ENCODE measurements at regions not wholly inside any gene's neighbourhood (a gene's known extent, or its start where the extent isn't known, plus 50 kb on each side); places are given as distances from the start of the nearest gene placed in this dataset.

DNA sequence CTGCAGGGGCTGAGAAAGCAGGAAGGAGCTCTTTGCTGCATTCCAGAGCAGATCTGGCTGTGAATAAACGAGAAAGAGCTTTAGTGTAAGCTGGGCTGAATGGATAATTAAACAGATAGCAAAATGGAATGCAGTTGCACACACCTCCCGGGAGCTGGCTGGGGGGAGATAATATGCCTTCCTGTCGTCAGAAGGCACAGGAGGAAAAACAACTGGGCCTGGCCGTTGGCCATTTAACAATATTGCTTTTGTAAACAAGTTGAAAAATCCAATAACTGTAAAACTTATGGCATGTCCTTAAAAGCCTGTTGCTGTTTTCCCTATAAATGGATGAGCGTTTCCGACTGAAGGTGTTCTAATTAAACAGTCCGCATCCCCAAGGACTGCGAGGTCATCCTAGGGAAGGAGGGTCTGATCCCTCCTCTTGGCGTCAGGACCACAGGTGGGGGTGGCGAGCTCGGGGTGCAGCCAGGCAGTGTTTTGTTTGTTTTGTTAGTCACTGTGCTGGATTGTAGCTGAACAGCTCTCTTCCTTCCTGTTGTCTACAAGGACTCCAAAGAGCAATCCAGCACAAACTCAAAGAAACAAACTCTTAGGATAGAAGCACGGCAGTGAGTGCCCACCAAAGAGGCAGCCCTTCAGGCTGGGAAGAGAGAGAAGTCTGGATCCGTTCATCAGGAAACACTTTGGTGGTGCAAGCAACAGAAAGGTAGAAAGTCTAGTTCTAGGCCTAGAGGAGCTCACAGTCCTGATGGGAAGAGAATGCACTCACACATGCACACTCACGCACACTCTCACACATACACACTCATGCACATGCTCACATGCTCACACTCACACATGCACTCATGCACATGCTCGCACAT is 133.4 kb upstream of the SMAD3 start:
- Mint-ChIP-seq H3K4me3 (no peak overlapping the region), H3K27ac (peak overlapping the region; percentile 34), H3K9me3 (ENCODE audit: low read depth) (no peaks in the 10 kb centered on the region), H3K36me3 (no peaks in the 10 kb centered on the region), H3K4me1 (ENCODE audit: low read depth) (no peaks in the 10 kb centered on the region), H3K27me3 (peaks cover 3% of the 10 kb centered on the region)

DNA sequence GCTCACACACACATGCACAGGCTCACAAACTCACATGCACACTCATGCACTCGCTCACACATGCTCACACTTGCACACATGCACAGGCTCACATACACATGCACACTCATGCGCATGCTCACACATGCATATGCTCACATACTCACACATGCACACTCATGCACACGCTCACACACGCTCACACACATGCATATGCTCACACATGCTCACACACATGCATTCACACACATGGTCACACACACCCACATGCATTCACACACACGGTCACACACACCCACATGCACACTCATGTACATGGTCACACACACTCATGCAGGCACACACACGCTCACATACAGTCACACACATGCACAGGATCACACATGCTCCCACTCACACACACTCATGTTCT is 132.8 kb upstream of the SMAD3 start:
- H3K27ac Mint-ChIP-seq = no peak overlapping the region
- no peaks in the 10 kb centered on the region for H3K36me3 Mint-ChIP-seq
- no peak overlapping the region for H3K4me3 Mint-ChIP-seq
- peaks cover 3% of the 10 kb centered on the region for H3K27me3 Mint-ChIP-seq
- H3K9me3 Mint-ChIP-seq (ENCODE audit: low read depth) = no peaks in the 10 kb centered on the region
- no peaks in the 10 kb centered on the region for H3K4me1 Mint-ChIP-seq (ENCODE audit: low read depth)

DNA sequence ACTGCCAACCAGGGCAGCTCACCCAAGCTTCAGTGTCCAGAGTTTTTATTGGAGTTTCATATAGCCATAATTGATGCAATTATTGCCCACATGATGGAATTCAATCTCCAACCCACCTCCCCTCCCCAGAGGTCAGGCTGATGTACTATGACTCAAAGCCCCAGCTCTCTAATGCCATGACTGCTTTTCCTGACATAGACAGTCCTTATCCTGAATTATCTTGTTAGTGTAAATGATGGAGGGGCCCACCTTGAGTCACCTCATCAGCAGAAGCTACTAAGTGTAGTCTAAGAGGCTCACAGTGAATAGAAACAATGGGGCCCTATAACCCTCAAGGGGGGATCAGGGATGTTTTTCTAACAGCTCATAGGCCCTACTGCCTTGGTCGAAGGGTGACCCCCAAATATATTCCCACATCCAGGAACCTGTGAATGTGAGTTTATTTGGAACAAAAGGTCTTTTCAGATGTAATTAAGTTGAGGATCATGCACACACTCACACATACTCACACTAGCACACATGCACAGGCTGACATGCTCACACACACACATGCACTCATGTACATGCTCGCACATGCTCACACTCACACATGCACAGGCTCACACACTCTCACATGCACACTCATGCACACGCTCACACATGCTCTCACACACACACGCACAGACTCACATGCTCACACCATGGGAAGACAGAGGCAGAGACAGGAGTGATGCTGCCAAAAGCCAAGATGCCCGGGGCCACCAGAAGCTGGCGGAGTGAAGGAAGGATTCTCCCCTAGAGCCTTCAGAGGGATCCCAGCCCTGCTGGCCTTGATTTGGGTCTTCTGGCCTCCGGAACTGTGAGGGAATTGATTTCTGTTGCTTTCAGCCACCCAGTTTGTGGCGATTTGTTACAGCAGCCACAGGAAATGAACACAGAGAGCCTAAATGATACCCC is 131.2 kb upstream of the SMAD3 start:
- Mint-ChIP-seq H3K4me3 (no peak overlapping the region), H3K4me1 (ENCODE audit: low read depth) (no peaks in the 10 kb centered on the region), H3K9me3 (ENCODE audit: low read depth) (no peaks in the 10 kb centered on the region), H3K27me3 (peaks cover 3% of the 10 kb centered on the region), H3K27ac (no peak overlapping the region), H3K36me3 (no peaks in the 10 kb centered on the region)

DNA sequence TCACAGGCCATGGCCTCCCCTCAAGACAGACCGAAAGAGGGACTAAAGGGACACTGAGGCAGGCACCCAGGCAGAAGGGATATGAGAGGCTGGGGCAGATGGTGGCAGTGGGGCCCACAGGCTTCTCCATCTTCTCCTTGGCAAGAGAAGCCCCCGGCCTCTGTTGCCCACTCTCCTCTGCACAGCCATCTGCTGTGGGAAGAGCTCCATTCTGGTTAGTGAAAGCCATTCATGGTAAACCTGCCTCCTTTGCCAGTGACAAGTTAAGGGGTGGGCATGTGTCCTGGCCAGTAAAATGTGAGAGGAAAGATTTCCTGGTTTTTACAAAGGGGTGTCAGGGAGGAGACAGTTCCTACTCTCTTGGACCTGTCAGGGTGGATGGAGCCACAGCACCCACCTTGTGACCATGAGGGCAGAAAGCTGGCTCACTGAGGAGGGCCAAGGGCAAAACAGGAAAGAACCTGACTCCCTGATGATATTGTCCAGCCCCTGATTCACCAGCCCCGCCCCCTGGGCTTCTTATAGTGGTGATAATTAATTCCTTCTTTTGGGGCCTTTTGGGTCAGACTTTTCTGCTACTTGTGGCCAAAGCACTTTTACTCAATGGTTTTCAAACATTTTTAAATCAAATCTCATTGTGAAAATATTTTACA is 130.4 kb upstream of the SMAD3 start:
- Mint-ChIP-seq H3K9me3 (ENCODE audit: low read depth) (no peaks in the 10 kb centered on the region), H3K4me1 (ENCODE audit: low read depth) (peaks cover under 1% of the 10 kb centered on the region), H3K27me3 (peaks cover 3% of the 10 kb centered on the region), H3K27ac (no peak overlapping the region), H3K36me3 (no peaks in the 10 kb centered on the region), H3K4me3 (no peak overlapping the region)

DNA sequence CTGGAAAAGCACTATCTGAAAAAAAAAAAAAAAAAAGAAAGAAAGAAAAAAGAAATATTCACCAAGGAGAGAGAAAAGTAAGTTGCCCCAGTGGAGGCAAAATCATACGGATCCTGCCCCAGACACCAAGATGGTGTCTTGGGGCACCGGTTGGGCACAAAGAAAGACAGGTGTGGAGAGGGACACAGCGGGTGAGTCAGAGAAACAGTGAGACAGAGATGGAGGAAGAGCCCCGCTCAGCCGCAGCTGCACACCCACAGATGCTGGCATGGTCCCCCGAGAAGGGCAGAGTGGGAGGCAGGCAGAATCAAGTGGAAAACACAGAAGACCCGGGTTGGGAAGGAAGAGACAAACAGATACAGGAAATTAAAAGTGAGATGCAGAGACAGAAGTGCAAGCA is 129.7 kb upstream of the SMAD3 start:
- Mint-ChIP-seq H3K36me3 (no peaks in the 10 kb centered on the region), H3K27me3 (peaks cover 3% of the 10 kb centered on the region), H3K4me3 (no peak overlapping the region)

DNA sequence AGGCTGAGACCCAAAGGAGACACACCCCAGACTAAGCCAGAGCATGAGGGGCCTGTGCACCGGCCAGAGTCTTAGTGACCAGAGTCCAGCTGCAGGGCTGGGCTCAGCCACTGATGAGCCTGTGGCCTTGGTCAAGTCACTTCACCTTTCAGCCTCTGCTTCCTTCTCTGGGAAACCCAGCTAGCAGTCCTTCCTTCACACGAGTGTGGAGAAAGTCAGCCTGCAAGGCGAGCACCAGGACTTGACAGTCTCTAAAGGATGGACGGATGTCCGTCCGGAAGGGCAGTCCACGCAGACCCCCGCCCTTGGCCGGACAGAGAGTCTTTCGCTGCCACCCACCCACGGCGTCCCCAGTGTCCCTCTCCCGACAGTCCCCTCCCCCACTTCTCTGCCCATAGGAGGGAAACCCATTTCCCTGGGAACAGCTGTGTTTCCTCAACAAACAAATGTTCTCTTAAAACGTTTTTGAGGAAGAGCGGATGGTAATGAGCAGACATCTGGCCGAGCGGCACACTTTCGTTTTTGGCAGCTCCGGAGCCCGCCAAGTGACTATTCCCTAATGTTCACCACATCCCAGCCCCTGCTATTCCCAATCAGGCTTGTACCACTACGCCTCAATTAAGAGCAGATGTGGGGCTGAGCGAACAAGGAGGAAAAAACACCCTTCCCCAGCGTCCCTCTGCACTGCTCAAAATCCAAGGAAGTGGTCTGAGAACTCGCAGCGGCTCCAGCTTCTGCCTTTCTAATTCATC is 129.1 kb upstream of the SMAD3 start:
- Mint-ChIP-seq H3K9me3 (ENCODE audit: low read depth) (no peaks in the 10 kb centered on the region), H3K4me3 (no peak overlapping the region), H3K27ac (no peak overlapping the region), H3K27me3 (peaks cover 3% of the 10 kb centered on the region), H3K4me1 (ENCODE audit: low read depth) (peaks cover 9% of the 10 kb centered on the region), H3K36me3 (no peaks in the 10 kb centered on the region)

More for the DNA sequence above, 129.7 kb upstream of the SMAD3 start:
- Mint-ChIP-seq H3K9me3 (ENCODE audit: low read depth) (no peaks in the 10 kb centered on the region), H3K4me1 (ENCODE audit: low read depth) (peaks cover 7% of the 10 kb centered on the region), H3K27ac (no peak overlapping the region)

DNA sequence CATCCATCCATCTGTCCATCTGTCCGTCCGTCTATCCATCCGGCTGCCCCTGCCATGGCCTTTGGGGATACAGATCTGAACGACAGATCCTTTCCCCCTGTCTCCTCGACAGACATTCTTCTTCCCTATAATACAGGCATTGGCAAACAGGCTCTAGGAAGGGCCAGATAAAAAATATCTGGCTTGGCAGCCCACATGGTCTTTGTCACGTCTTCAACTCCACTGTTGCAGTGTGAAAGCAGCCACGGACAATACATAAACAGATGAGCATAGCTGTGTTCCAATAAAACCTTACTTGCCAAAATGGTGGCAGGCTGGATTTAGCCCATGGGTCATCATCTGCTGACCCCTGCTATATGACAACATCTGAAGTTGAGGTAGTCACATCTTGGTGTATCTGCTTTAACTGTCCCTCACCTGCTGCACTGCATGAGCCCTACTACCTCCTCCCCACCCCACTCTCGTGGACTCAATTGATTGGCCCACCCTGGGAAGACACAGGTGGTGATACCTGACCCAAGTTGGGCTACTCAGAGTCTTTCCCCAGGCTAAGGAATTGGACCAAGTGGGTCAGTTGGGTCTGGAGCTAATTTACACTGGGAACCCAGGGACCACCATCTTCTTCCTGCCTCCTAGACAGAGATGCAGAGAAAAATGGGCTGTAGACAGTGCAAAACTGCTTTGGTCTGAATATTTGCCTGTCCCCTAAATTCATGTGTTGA is 128.4 kb upstream of the SMAD3 start:
- no peaks in the 10 kb centered on the region for H3K36me3 Mint-ChIP-seq
- H3K27me3 Mint-ChIP-seq = peaks cover 3% of the 10 kb centered on the region
- no peak overlapping the region for H3K27ac Mint-ChIP-seq
- H3K4me3 Mint-ChIP-seq = no peak overlapping the region
- H3K9me3 Mint-ChIP-seq (ENCODE audit: low read depth) = no peaks in the 10 kb centered on the region
- H3K4me1 Mint-ChIP-seq (ENCODE audit: low read depth) = peaks cover 9% of the 10 kb centered on the region

DNA sequence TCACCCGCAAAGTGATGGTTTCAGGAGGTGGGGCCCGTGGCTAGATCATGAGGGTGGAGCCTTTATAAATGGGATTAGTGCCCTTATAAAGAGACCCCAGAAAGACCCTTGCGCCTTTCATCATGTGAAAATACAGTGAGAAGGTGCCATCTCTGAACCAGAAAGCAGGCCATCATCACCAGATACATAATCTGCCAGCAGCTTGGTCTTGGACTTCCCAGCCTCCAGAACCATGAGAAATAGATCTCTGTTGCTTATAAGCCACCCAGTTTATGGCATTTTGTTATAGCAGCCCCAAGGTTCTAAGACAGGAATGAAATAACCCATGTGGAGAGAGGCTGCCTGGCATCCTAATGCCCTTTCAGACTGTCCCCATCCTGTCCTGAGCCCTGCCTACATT is 127.8 kb upstream of the SMAD3 start:
- peaks cover 3% of the 10 kb centered on the region for H3K27me3 Mint-ChIP-seq
- H3K4me3 Mint-ChIP-seq = no peak overlapping the region
- H3K36me3 Mint-ChIP-seq = no peaks in the 10 kb centered on the region
- peaks cover 9% of the 10 kb centered on the region for H3K4me1 Mint-ChIP-seq (ENCODE audit: low read depth)
- H3K27ac Mint-ChIP-seq = no peak overlapping the region
- H3K9me3 Mint-ChIP-seq (ENCODE audit: low read depth) = no peaks in the 10 kb centered on the region

DNA sequence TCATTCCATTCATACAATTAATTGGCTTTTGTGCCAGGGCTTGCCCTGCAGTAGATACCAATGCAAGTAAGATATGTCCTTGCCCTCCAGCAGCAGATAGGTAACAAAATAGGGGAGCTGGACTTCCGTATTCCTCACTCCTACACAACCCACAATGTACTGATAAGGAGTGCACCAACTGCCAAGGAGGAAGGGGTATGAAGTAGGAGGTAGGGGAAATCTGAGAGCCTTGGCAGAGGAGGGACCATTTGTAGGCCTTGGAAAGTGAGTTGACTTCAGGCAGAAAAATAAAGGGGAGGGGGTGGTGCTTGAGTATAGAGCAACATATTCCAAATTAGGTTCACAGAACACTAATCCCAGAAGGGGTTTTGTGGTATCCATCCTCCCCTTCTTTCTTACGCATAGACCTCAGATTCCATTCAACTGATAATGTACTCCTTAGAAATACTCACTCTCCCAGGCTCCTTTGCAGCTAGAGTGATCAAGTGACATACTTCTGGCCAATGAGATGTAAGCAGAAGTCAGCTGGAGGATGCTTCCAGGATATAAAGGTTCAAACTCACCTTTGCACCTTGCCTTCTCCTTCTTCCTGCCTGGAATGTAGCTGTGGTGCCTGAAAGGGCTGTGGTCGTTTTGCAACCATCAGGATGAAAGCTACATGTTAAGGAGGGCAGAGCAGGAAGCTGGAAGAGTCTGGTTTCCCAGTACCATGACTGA is 127.1 kb upstream of the SMAD3 start:
- H3K9me3 Mint-ChIP-seq (ENCODE audit: low read depth) = no peaks in the 10 kb centered on the region
- H3K27me3 Mint-ChIP-seq = peaks cover 3% of the 10 kb centered on the region
- H3K4me1 Mint-ChIP-seq (ENCODE audit: low read depth) = peaks cover 9% of the 10 kb centered on the region
- H3K4me3 Mint-ChIP-seq = no peak overlapping the region
- no peak overlapping the region for H3K27ac Mint-ChIP-seq
- H3K36me3 Mint-ChIP-seq = no peaks in the 10 kb centered on the region

DNA sequence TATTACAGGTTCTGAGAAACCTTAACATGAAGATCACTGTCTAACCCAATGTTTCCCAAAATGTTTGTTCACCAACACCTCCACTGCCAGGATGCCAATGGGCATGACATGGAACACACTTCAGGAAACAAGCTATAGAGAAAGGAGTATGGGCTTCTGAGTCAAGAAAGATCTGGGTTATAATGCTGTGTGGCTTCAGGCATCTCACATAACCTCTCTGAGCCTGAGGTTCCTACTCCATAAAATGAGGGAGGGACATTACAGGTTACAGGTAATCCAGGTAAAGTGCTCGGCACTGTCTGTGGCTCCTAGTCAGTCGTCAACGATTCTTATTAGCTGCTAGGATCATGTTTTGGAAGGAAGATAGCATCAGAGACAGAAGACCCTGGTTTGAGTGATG is 126.4 kb upstream of the SMAD3 start:
- H3K4me3 Mint-ChIP-seq = no peak overlapping the region
- no peaks in the 10 kb centered on the region for H3K36me3 Mint-ChIP-seq
- peaks cover 9% of the 10 kb centered on the region for H3K4me1 Mint-ChIP-seq (ENCODE audit: low read depth)
- H3K27ac Mint-ChIP-seq = no peak overlapping the region
- H3K9me3 Mint-ChIP-seq (ENCODE audit: low read depth) = no peaks in the 10 kb centered on the region
- H3K27me3 Mint-ChIP-seq = peaks cover 3% of the 10 kb centered on the region

DNA sequence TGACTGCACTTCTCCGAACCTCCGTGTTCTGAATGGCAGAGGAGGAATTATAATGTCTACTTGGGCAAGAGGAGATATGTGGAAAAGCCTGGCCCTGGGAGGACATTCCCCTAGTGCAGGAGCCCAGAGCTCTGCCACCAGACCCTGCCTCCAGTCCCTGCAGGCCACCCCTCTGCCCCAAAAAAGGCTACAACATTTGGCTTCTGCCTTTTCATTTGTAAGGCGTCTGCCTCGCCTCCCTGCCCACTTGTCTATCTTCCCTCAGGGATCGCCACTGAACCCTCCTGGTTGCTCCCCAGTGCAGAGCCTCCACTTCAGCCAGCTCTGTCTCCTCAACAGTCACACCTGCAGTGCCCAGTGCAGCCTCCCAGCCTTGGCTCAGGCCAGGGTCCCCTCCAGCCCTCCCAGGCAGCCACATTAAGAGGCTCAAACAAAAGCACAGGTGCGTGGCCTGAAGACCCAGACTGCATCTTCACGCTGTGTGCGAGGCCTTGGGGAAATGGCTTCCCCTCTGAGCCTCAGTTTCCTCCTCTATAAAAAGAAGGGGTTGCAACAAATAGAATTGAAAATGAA is 125.9 kb upstream of the SMAD3 start:
- H3K4me3 Mint-ChIP-seq = no peak overlapping the region
- no peak overlapping the region for H3K27ac Mint-ChIP-seq
- H3K9me3 Mint-ChIP-seq (ENCODE audit: low read depth) = no peaks in the 10 kb centered on the region
- no peaks in the 10 kb centered on the region for H3K36me3 Mint-ChIP-seq
- peaks cover 3% of the 10 kb centered on the region for H3K27me3 Mint-ChIP-seq
- peaks cover 9% of the 10 kb centered on the region for H3K4me1 Mint-ChIP-seq (ENCODE audit: low read depth)

DNA sequence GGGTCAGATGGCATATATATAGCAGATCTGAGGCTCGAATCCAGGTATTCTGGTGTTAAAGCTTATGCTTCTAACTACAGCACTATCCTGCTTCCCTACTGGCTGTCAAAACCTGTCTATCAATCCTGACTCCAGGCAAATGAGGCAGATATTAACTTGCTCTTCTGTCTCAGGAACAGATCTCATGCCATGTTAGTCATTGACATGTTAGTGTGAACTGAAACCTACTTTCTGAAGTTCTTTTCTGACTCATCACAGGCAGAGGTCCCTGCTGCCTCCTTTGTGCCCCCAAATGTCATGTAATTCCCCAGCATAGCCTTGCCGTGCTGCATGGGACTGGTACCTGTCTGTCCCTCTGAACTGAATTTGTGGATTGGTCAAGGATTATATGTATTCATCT is 125.0 kb upstream of the SMAD3 start:
- no peaks in the 10 kb centered on the region for H3K9me3 Mint-ChIP-seq (ENCODE audit: low read depth)
- H3K4me1 Mint-ChIP-seq (ENCODE audit: low read depth) = peaks cover 9% of the 10 kb centered on the region
- H3K27ac Mint-ChIP-seq = no peak overlapping the region
- no peak overlapping the region for H3K4me3 Mint-ChIP-seq
- H3K27me3 Mint-ChIP-seq = peaks cover 3% of the 10 kb centered on the region
- no peaks in the 10 kb centered on the region for H3K36me3 Mint-ChIP-seq

DNA sequence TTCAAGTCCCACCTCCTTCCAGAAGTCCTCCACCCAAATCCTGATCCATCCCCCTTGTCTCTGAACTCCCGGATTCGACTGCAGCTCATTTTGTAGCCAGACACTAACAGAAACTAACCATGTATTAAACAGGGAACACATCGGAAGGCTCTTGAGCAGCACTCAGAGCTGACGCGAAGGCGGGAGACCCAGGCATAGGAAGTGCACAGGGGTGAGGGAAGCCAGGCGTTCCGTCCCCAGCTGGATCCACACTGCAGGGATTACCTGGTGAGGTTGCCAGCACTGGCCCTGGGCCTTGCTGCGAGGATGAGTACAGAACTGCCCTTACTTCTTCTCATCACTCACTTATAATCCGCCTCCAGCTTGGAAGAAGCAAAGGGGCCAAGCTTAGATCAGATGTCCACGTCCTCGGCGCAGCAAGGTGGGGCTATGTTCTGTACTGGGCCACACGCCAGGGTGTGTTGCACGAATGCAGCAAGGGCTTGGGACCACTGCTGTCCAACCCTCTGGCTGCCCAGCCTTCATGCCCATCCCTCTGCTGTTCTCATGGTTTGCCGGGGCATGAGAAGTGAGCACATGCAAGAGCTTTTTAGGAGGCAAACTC is 124.2 kb upstream of the SMAD3 start:
- no peaks in the 10 kb centered on the region for H3K36me3 Mint-ChIP-seq
- no peaks in the 10 kb centered on the region for H3K27me3 Mint-ChIP-seq
- H3K27ac Mint-ChIP-seq = no peak overlapping the region
- H3K4me3 Mint-ChIP-seq = no peak overlapping the region
- H3K9me3 Mint-ChIP-seq (ENCODE audit: low read depth) = no peaks in the 10 kb centered on the region
- peaks cover 9% of the 10 kb centered on the region for H3K4me1 Mint-ChIP-seq (ENCODE audit: low read depth)

Measured in activated naive CD8-positive, alpha-beta T cell (primary cell).